H9 (cell line): ENCODE measurements at regions not wholly inside any gene's neighbourhood (a gene's known extent, or its start where the extent isn't known, plus 50 kb on each side); places are given as distances from the start of the nearest gene placed in this dataset.

Experiments
- DNase-seq: peaks from one replicate; pipeline ENCODE4 v3.0.0-alpha.2; 2017
- H2AFZ ChIP-seq: one replicate; pipeline ENCODE4 v1.6.1; 2013; ENCODE audit warnings: mild to moderate bottlenecking, low read length, control low read depth, moderate library complexity
- H2AK5ac ChIP-seq: 2 replicates; pipeline ENCODE4 v1.6.1; 2013; ENCODE audit warnings: low read length, control low read depth, mixed read lengths; ENCODE audit not compliant: insufficient read length
- H2BK120ac ChIP-seq: one replicate; pipeline ENCODE4 v1.6.1; 2013; ENCODE audit warnings: low read depth, mild to moderate bottlenecking, low read length, control low read depth, inconsistent platforms; ENCODE audit not compliant: poor library complexity, severe bottlenecking
- H2BK12ac ChIP-seq: 2 replicates; pipeline ENCODE4 v1.6.1; 2013; ENCODE audit warnings: low read length, control low read depth, mixed read lengths, low read depth; ENCODE audit not compliant: insufficient read length
- H2BK15ac ChIP-seq: 2 replicates; pipeline ENCODE4 v1.6.1; 2013; ENCODE audit warnings: low read depth, low read length, control low read depth
- H2BK20ac ChIP-seq: one replicate; pipeline ENCODE4 v1.6.1; 2013; ENCODE audit warnings: low read depth, mild to moderate bottlenecking, low read length, control low read depth, inconsistent platforms; ENCODE audit not compliant: poor library complexity, severe bottlenecking
- H2BK5ac ChIP-seq: 2 replicates; pipeline ENCODE4 v1.6.1; 2013; ENCODE audit warnings: low read length, control low read depth, mixed read lengths; ENCODE audit not compliant: insufficient read length
- H3K14ac ChIP-seq: 2 replicates; pipeline ENCODE4 v1.6.1; 2013; ENCODE audit warnings: low read length, control low read depth; ENCODE audit not compliant: insufficient read depth
- H3K18ac ChIP-seq: 2 replicates; pipeline ENCODE4 v1.6.1; 2013; ENCODE audit warnings: low read depth, mild to moderate bottlenecking, mixed read lengths, low read length, control low read depth; ENCODE audit not compliant: insufficient read length
- H3K23ac ChIP-seq: 2 replicates; pipeline ENCODE4 v1.6.1; 2013; ENCODE audit warnings: low read length, control low read depth, mixed read lengths, low read depth; ENCODE audit not compliant: insufficient read length
- H3K23me2 ChIP-seq: 2 replicates; pipeline ENCODE4 v1.6.1; 2013; ENCODE audit warnings: low read depth, mild to moderate bottlenecking, mixed read lengths, low read length, control low read depth; ENCODE audit not compliant: insufficient read length, poor library complexity, severe bottlenecking
- H3K27ac ChIP-seq: 2 replicates; pipeline ENCODE4 v1.5.1; 2013; ENCODE audit warnings: low read length, control low read depth, mixed read lengths, low read depth; ENCODE audit not compliant: insufficient read length
- H3K27me3 ChIP-seq: 2 replicates; pipeline ENCODE4 v1.6.1; 2013; ENCODE audit warnings: low read length, control low read depth, inconsistent platforms; ENCODE audit not compliant: insufficient read depth
- H3K4ac ChIP-seq: 2 replicates; pipeline ENCODE4 v1.6.1; 2013; ENCODE audit warnings: low read depth, mild to moderate bottlenecking, control low read depth, inconsistent platforms, low read length, moderate library complexity
- H3K4me1 ChIP-seq: 2 replicates; pipeline ENCODE4 v1.6.1; 2013; ENCODE audit warnings: low read length, control low read depth, inconsistent platforms; ENCODE audit not compliant: insufficient read depth
- H3K4me2 ChIP-seq: 2 replicates; pipeline ENCODE4 v1.6.1; 2013; ENCODE audit warnings: low read length, control low read depth, mixed read lengths; ENCODE audit not compliant: insufficient read length, insufficient read depth
- H3K56ac ChIP-seq: 2 replicates; pipeline ENCODE4 v1.6.1; 2013; ENCODE audit warnings: low read depth, mild to moderate bottlenecking, mixed read lengths, low read length, control low read depth; ENCODE audit not compliant: insufficient read length
- H3K79me1 ChIP-seq: 2 replicates; pipeline ENCODE4 v1.6.1; 2013; ENCODE audit warnings: low read depth, mild to moderate bottlenecking, moderate library complexity, low read length, control low read depth, inconsistent platforms; ENCODE audit not compliant: insufficient read depth, poor library complexity, severe bottlenecking
- H3K79me2 ChIP-seq: 2 replicates; pipeline ENCODE4 v1.6.1; 2013; ENCODE audit warnings: low read length, control low read depth, inconsistent platforms; ENCODE audit not compliant: insufficient read depth
- H3K9ac ChIP-seq: 2 replicates; pipeline ENCODE4 v1.6.1; 2013; ENCODE audit warnings: low read length, control low read depth, mixed read lengths; ENCODE audit not compliant: insufficient read length; ENCODE audit errors: extremely low read depth
- H3K9me3 ChIP-seq: one replicate; pipeline ENCODE4 v1.6.1; 2013; ENCODE audit warnings: low read depth, low read length, inconsistent platforms; ENCODE audit not compliant: control insufficient read depth
- H3T11ph ChIP-seq: one replicate; pipeline ENCODE4 v1.6.1; 2013; ENCODE audit warnings: mild to moderate bottlenecking, low read length, control low read depth, inconsistent platforms
- H4K20me1 ChIP-seq: one replicate; pipeline ENCODE4 v1.6.1; 2013; ENCODE audit not compliant: control insufficient read depth, insufficient read length, insufficient read depth
- H4K5ac ChIP-seq: 2 replicates; pipeline ENCODE4 v1.6.1; 2013; ENCODE audit warnings: low read depth, mild to moderate bottlenecking, mixed read lengths, low read length, control low read depth; ENCODE audit not compliant: insufficient read length
- H4K8ac ChIP-seq: replicated peaks from 2 replicates; pipeline ENCODE4 v1.6.1; 2013; ENCODE audit warnings: low read length, control low read depth, mixed read lengths, low read depth; ENCODE audit not compliant: insufficient read length
- H4K91ac ChIP-seq: 2 replicates; pipeline ENCODE4 v1.6.1; 2013; ENCODE audit warnings: low read depth, mild to moderate bottlenecking, moderate library complexity, mixed read lengths, low read length, control low read depth; ENCODE audit not compliant: insufficient read length
- H3K27ac Mint-ChIP-seq, 3 experiments: 2 replicates in 2 of 3; 3 replicates in 1 of 3; pipeline ENCODE4 v1.8.0; 2020 to 2021; ENCODE audit warnings: mixed read lengths in 3 of 3, mild to moderate bottlenecking in 1 of 3, moderate library complexity in 1 of 3
- H3K27me3 Mint-ChIP-seq: 2 replicates; pipeline ENCODE4 v1.8.0; 2021; ENCODE audit warnings: low read depth, mild to moderate bottlenecking, moderate library complexity, mixed read lengths
- H3K36me3 Mint-ChIP-seq, 3 experiments: 2 replicates in 2 of 3; 3 replicates in 1 of 3; pipeline ENCODE4 v1.8.0; 2020 to 2021; ENCODE audit warnings: low read depth in 3 of 3, mixed read lengths in 3 of 3; ENCODE audit not compliant: insufficient read depth in 1 of 3
- H3K4me1 Mint-ChIP-seq, 2 experiments: 2 replicates each; pipeline ENCODE4 v1.8.0; 2020; ENCODE audit warnings: mixed read lengths in 2 of 2
- H3K4me3 Mint-ChIP-seq, 2 experiments: 2 replicates in 1 of 2; 3 replicates in 1 of 2; pipeline ENCODE4 v1.8.0; 2020 to 2021; ENCODE audit warnings: mild to moderate bottlenecking in 2 of 2, mixed read lengths in 2 of 2, moderate library complexity in 1 of 2
- H3K9me3 Mint-ChIP-seq, 2 experiments: 2 replicates in 1 of 2; 3 replicates in 1 of 2; pipeline ENCODE4 v1.8.0; 2020; ENCODE audit warnings: mild to moderate bottlenecking in 2 of 2, mixed read lengths in 2 of 2, moderate library complexity in 1 of 2
- WGBS: extraction: QIAGEN DNeasy Blood & Tissue Kit; methylation state at CpG from one replicate; pipeline ENCODE4 v1.1.7; 2013; ENCODE audit warnings: missing lambda C conversion rate, low lambda C conversion rate, mixed read lengths; ENCODE audit not compliant: insufficient read length; ENCODE audit errors: extremely low coverage; 5-methylcytosine and 5-hydroxymethylcytosine counted together
- TF ChIP-seq, protein P1 (sequence below): fragments of 200-600 bp; sonication (generic); conservative IDR thresholded peaks from 3 replicates; pipeline ENCODE4 v1.8.0; 2021; ENCODE audit warnings: antibody characterized with exemption, mild to moderate bottlenecking

DNA sequence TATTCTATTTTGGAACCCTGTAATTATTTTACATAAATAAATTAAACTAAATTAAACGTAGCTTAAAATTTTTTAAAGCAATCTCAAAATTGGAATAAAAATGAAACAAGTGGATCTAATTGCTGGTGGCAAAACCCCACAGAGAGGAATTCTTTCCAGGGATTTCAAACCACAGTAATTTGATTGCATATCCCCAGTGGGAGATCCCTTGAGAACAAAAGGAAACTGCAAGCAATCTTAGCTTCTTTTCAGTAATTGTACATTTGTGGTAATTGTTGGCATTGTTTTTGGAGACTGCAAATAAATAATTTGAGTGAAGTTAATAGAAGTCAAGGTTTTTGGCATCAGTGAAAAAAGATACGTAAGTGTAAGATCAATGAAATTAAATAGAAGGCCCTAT lies 58.7 kb upstream of the MYCN start:
- Histone ChIP-seq H3T11ph (no peak overlapping the region), H3K4ac (no peak overlapping the region), H3K9ac (no peak overlapping the region), H2BK15ac (no peak overlapping the region), H2BK120ac (no peak overlapping the region), H3K18ac (no peak overlapping the region), H3K4me2 (no peak overlapping the region), H4K5ac (no peak overlapping the region), H3K23me2 (no peaks in the 10 kb centered on the region), H2BK12ac (no peak overlapping the region), H2AFZ (no peak overlapping the region), H3K27ac (no peak overlapping the region), H3K79me2 (no peaks in the 10 kb centered on the region), H2BK5ac (no peak overlapping the region), H3K79me1 (no peaks in the 10 kb centered on the region), H3K14ac (no peak overlapping the region), H4K91ac (no peak overlapping the region), H3K23ac (no peak overlapping the region), H2AK5ac (no peak overlapping the region), H3K4me1 (no peaks in the 10 kb centered on the region), H4K20me1 (no peaks in the 10 kb centered on the region), H4K8ac (no peak overlapping the region), H2BK20ac (no peak overlapping the region), H3K56ac (no peak overlapping the region), H3K27me3 (no peaks in the 10 kb centered on the region), H3K9me3 (peaks cover 3% of the 10 kb centered on the region)
- H3K27ac Mint-ChIP-seq = no peak overlapping the region
- no peaks in the 10 kb centered on the region for H3K27me3 Mint-ChIP-seq
- peaks cover 7 to 17% of the 10 kb centered on the region in 2 experiments for H3K9me3 Mint-ChIP-seq
- H3K4me1 Mint-ChIP-seq = peaks cover 4 to 8% of the 10 kb centered on the region in 2 experiments
- H3K4me3 Mint-ChIP-seq = no peak overlapping the region
- 100% methylated on average over 1 of the region's 2 CpGs for WGBS
- no peak for DNase-seq
- TF ChIP-seq, protein P1, sequence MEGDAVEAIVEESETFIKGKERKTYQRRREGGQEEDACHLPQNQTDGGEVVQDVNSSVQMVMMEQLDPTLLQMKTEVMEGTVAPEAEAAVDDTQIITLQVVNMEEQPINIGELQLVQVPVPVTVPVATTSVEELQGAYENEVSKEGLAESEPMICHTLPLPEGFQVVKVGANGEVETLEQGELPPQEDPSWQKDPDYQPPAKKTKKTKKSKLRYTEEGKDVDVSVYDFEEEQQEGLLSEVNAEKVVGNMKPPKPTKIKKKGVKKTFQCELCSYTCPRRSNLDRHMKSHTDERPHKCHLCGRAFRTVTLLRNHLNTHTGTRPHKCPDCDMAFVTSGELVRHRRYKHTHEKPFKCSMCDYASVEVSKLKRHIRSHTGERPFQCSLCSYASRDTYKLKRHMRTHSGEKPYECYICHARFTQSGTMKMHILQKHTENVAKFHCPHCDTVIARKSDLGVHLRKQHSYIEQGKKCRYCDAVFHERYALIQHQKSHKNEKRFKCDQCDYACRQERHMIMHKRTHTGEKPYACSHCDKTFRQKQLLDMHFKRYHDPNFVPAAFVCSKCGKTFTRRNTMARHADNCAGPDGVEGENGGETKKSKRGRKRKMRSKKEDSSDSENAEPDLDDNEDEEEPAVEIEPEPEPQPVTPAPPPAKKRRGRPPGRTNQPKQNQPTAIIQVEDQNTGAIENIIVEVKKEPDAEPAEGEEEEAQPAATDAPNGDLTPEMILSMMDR = no peak
- H3K36me3 Mint-ChIP-seq = peaks cover 0 to 4% (median 3%) of the 10 kb centered on the region in 3 experiments; a peak in 3 of 7 replicates
